Osteocyte (in vitro differentiated cells): ENCODE measurements at regions not wholly inside any gene's neighbourhood (a gene's known extent, or its start where the extent isn't known, plus 50 kb on each side); places are given as distances from the start of the nearest gene placed in this dataset.
A peak's percentile ranks its signal among the peaks of the same experiment; 100 is the strongest.

Experiments
- DNase-seq: peaks from one replicate; pipeline ENCODE4 v3.0.0; 2021; ENCODE audit warnings: mixed read lengths; ENCODE audit not compliant: unreplicated experiment; ENCODE audit errors: extremely low spot score
- H3K27ac Mint-ChIP-seq: one replicate; pipeline ENCODE4 v1.8.0; 2021; ENCODE audit warnings: mild to moderate bottlenecking, mixed read lengths; ENCODE audit not compliant: unreplicated experiment
- H3K27me3 Mint-ChIP-seq: one replicate; pipeline ENCODE4 v1.8.0; 2021; ENCODE audit warnings: mixed read lengths; ENCODE audit not compliant: unreplicated experiment
- H3K36me3 Mint-ChIP-seq: one replicate; pipeline ENCODE4 v1.8.0; 2021; ENCODE audit warnings: mixed read lengths; ENCODE audit not compliant: unreplicated experiment
- H3K4me1 Mint-ChIP-seq: one replicate; pipeline ENCODE4 v1.8.0; 2021; ENCODE audit warnings: mixed read lengths; ENCODE audit not compliant: unreplicated experiment
- H3K4me3 Mint-ChIP-seq: one replicate; pipeline ENCODE4 v1.8.0; 2021; ENCODE audit warnings: mild to moderate bottlenecking, moderate library complexity, mixed read lengths; ENCODE audit not compliant: unreplicated experiment
- H3K9me3 Mint-ChIP-seq: one replicate; pipeline ENCODE4 v1.8.0; 2021; ENCODE audit warnings: mixed read lengths; ENCODE audit not compliant: unreplicated experiment
- TF ChIP-seq, protein P1 (sequence below): fragments of 200-600 bp; sonication (generic); IDR thresholded peaks from 2 replicates; pipeline ENCODE4 v1.5.0; 2021; ENCODE audit warnings: antibody characterized with exemption, mild to moderate bottlenecking, moderate library complexity

DNA sequence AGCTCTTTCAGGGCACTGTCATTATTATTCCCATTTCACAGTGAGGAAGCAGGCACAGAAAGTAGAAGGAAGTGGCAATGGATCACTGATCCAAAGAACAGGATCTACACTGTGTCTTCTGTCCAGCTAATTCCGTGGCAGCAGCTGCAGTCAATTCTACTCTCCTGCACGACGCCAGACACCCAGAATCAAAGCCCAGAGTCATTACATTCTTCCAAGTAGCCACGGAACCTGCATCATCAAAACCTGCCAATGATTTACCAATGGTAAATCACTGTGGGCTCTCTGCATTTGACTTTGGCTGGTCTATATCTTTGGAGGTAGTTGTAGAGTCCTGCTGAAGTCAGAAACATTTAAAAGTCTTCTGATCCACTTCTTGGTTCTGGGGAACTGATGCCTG lies 767.7 kb downstream of the LIG4 start:
- Mint-ChIP-seq H3K36me3 (no peaks in the 10 kb centered on the region), H3K27me3 (no peaks in the 10 kb centered on the region), H3K9me3 (no peaks in the 10 kb centered on the region), H3K27ac (no peak overlapping the region), H3K4me3 (no peak overlapping the region), H3K4me1 (peaks cover 35% of the 10 kb centered on the region)
- DNase-seq: no peak
- TF ChIP-seq, protein P1, sequence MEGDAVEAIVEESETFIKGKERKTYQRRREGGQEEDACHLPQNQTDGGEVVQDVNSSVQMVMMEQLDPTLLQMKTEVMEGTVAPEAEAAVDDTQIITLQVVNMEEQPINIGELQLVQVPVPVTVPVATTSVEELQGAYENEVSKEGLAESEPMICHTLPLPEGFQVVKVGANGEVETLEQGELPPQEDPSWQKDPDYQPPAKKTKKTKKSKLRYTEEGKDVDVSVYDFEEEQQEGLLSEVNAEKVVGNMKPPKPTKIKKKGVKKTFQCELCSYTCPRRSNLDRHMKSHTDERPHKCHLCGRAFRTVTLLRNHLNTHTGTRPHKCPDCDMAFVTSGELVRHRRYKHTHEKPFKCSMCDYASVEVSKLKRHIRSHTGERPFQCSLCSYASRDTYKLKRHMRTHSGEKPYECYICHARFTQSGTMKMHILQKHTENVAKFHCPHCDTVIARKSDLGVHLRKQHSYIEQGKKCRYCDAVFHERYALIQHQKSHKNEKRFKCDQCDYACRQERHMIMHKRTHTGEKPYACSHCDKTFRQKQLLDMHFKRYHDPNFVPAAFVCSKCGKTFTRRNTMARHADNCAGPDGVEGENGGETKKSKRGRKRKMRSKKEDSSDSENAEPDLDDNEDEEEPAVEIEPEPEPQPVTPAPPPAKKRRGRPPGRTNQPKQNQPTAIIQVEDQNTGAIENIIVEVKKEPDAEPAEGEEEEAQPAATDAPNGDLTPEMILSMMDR: no peak

DNA sequence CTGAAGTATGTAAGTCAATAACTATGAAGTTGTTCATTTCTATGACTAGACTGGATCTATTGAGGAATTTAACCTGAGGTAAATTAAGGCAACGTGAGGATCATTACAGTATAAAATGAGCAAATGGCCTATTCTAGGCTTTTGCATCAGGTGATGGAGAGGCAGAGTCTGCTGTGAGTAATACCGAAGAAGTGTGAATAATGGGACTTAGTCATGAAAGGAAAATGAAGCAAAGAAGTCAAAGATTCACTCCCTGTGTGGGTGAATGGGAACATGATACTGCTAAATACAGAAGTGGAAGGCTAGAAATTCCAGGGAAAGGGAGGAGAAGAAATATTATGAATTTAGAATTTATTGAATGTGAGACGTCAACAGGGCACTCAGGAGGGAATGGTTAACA lies 774.1 kb downstream of the LIG4 start:
- Mint-ChIP-seq H3K27ac (peak overlapping the region; percentile 36), H3K4me3 (no peak overlapping the region), H3K36me3 (no peaks in the 10 kb centered on the region), H3K4me1 (peaks cover 13% of the 10 kb centered on the region), H3K27me3 (no peaks in the 10 kb centered on the region), H3K9me3 (no peaks in the 10 kb centered on the region)
- no peak for DNase-seq
- TF ChIP-seq, protein P1: no peak

DNA sequence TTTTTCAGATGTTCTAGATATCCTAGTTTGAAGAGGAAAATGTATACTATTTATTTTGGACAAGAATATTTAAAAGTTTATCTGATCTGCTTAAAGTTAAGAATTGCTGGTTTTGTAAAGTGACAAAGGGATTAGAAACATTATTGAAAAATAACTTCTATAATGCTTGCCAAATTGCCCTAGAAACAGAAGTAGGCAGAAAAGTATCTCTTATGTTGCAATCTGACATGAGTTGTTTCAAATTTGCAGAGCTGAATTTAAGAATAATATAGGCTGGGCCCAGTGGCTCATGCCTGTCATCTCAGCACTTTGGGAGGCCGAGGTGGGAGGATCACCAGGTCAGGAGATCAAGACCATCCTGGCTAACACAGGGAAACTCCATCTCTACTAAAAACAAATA lies 777.1 kb downstream of the LIG4 start:
- Mint-ChIP-seq H3K4me3 (no peak overlapping the region), H3K4me1 (peaks cover 13% of the 10 kb centered on the region), H3K9me3 (no peaks in the 10 kb centered on the region), H3K27ac (no peak overlapping the region), H3K27me3 (no peaks in the 10 kb centered on the region), H3K36me3 (no peaks in the 10 kb centered on the region)
- TF ChIP-seq, protein P1: no peak
- no peak for DNase-seq

DNA sequence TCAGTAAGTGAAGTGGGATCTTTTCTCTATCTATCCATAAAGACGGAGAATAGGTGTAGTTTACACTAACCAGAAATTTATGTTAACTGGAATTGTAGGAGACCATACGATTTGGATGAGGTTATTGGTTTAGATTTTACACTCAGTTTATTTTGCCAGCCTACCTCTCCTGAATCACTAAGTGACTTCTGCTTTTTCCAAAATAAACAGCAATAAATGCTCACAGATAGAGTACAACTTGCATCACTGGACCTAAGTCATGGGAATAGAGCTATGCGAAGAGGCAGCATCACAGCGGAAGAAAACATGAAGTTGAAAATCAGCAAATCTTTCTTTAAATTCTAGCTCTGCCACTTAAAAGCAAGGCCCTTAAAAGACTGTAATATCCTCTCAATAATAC lies 781.0 kb downstream of the LIG4 start:
- Mint-ChIP-seq H3K36me3 (no peaks in the 10 kb centered on the region), H3K27me3 (no peaks in the 10 kb centered on the region), H3K4me1 (peaks cover 2% of the 10 kb centered on the region), H3K4me3 (no peak overlapping the region), H3K27ac (no peak overlapping the region), H3K9me3 (no peaks in the 10 kb centered on the region)
- TF ChIP-seq, protein P1: no peak
- no peak for DNase-seq

DNA sequence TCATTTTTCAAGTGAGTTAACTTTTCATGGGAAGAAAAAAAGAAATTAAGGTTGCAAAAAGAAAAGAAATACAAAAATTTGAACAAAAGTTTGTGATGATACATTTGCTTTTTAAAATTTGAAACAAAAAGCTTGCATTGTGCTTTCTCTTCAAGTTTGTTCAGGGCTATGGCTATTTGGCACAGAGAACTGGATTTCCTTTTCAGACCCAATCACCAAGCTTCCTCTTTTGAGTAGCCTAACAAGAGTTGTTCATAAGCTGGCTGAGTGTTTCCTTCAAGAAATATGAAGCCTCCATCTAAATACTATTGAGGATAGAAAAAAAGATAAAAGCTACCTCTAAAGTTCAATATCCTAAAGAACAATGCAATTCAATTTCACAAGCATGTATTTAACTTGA lies 787.8 kb downstream of the LIG4 start:
- H3K27me3 Mint-ChIP-seq: no peaks in the 10 kb centered on the region

More for the DNA sequence above, 787.8 kb downstream of the LIG4 start:
- H3K4me1 Mint-ChIP-seq: no peaks in the 10 kb centered on the region
- H3K4me3 Mint-ChIP-seq: no peak overlapping the region
- no peak overlapping the region for H3K27ac Mint-ChIP-seq
- H3K9me3 Mint-ChIP-seq: peaks cover 6% of the 10 kb centered on the region
- DNase-seq: no peak
- TF ChIP-seq, protein P1: no peak
- peaks cover 1% of the 10 kb centered on the region for H3K36me3 Mint-ChIP-seq
